K562 (cell line): ENCODE measurements at regions not wholly inside any gene's neighbourhood (a gene's known extent, or its start where the extent isn't known, plus 50 kb on each side); places are given as distances from the start of the nearest gene placed in this dataset.

Source experiments
- ATAC-seq: fragments of 200-7000 bp; cut with Tn5 transposase; 3 replicates; pipeline ENCODE4 v1.9.1; 2020; ENCODE audit warnings: moderate library complexity
- BruUV-seq: library from RNA; stranded (reverse); fragments of 400-500 nt; replicated peaks from 2 replicates; lab custom pipeline; 2021; lab: Mats Ljungman, UMichigan
- CTCF ChIA-PET: fragments of 300-600 bp; formaldehyde crosslinking; extraction: SDS; loops from one replicate; lab custom pipeline; 2021; ENCODE audit warnings: low intra/inter-chr PET ratio; lab: Yijun Ruan, JAX
- POLR2A ChIA-PET: fragments of 300-600, 350-650 bp; sonication (Branson Sonifier 250); formaldehyde crosslinking; extraction: SDS; loops from one replicate; lab custom pipeline; 2021; ENCODE audit warnings: antibody characterized with exemption, inconsistent platforms; lab: Yijun Ruan, JAX
- DNase-seq, 4 experiments: peaks; one replicate each; pipeline versions ENCODE4 v3.0.0 to v3.0.0-alpha.2; 2011 to 2018; ENCODE audit warnings: low spot score in 3 of 4, mixed read lengths in 3 of 4; ENCODE audit errors: extremely low read depth in 1 of 4
- FAIRE-seq: peaks from 2 replicates; lab custom pipeline; 2011; peaks lifted over from hg19 to GRCh38; lab: Jason Lieb, UNC
- H2AFZ ChIP-seq: 2 replicates; pipeline ENCODE4 v1.6.0; 2011; ENCODE audit warnings: low read depth, low read length, control low read depth, inconsistent platforms
- H3K27ac ChIP-seq: fragments of 200-600 bp; 3 replicates; pipeline ENCODE4 v1.8.0; 2011; ENCODE audit warnings: low read depth, mild to moderate bottlenecking, control low read depth, inconsistent platforms, low read length, moderate library complexity, mixed read lengths; ENCODE audit errors: extremely low read depth
- H3K27me3 ChIP-seq, 2 experiments: fragments of 300-600 bp in 1 of 2; 2 replicates in 1 of 2; 3 replicates in 1 of 2; pipeline versions ENCODE4 v1.6.0 to v1.8.0; 2011; ENCODE audit warnings: inconsistent platforms in 2 of 2, low read length in 2 of 2, mild to moderate bottlenecking in 1 of 2, mixed read lengths in 1 of 2, moderate library complexity in 1 of 2; ENCODE audit not compliant: control insufficient read depth in 2 of 2, insufficient read depth in 2 of 2
- H3K36me3 ChIP-seq: fragments of 300-600 bp; 3 replicates; pipeline ENCODE4 v1.8.0; 2011; ENCODE audit warnings: mild to moderate bottlenecking, low read length, inconsistent platforms; ENCODE audit not compliant: control insufficient read depth, insufficient read depth
- H3K4me1 ChIP-seq, 2 experiments: fragments of 200-600 bp in 1 of 2; replicated peaks in 1 of 2; 2 replicates in 1 of 2; 3 replicates in 1 of 2; pipeline versions ENCODE4 v1.5.1 to v1.8.0; 2011; ENCODE audit warnings: inconsistent platforms in 2 of 2, low read length in 2 of 2, mild to moderate bottlenecking in 1 of 2, mixed read lengths in 1 of 2, moderate library complexity in 1 of 2; ENCODE audit not compliant: control insufficient read depth in 2 of 2, insufficient read depth in 2 of 2
- H3K4me2 ChIP-seq: 2 replicates; pipeline ENCODE4 v1.6.1; 2011; ENCODE audit warnings: low read length, control low read depth, inconsistent platforms, mixed read lengths; ENCODE audit not compliant: insufficient read depth
- H3K4me3 ChIP-seq: fragments of 200-600 bp; sonication (generic), shearing (Covaris generic); 2 replicates; pipeline ENCODE4 v1.5.1; 2016; ENCODE audit warnings: control low read depth, inconsistent platforms
- H3K79me2 ChIP-seq: fragments of 200-600 bp; 3 replicates; pipeline ENCODE4 v1.8.0; 2011; ENCODE audit warnings: low read length, inconsistent platforms; ENCODE audit not compliant: control insufficient read depth, insufficient read depth
- H3K9ac ChIP-seq, 2 experiments: 2 replicates each; pipeline versions ENCODE4 v1.6.0 to v1.6.1; 2011; ENCODE audit warnings: low read depth in 2 of 2, low read length in 2 of 2, control low read depth in 1 of 2, inconsistent platforms in 1 of 2, mild to moderate bottlenecking in 1 of 2, mixed read lengths in 1 of 2; ENCODE audit not compliant: insufficient read depth in 1 of 2
- H3K9me1 ChIP-seq: one replicate; pipeline ENCODE4 v1.6.0; 2011; ENCODE audit warnings: inconsistent platforms, mild to moderate bottlenecking, low read length, moderate library complexity; ENCODE audit not compliant: control insufficient read depth, insufficient read depth
- H3K9me3 ChIP-seq: replicated peaks from 2 replicates; pipeline ENCODE4 v1.5.1; 2011; ENCODE audit warnings: low read depth, low read length, inconsistent platforms; ENCODE audit not compliant: control insufficient read depth, insufficient read depth
- H4K20me1 ChIP-seq: replicated peaks from 2 replicates; pipeline ENCODE4 v1.6.1; 2011; ENCODE audit warnings: low read length, inconsistent platforms, mixed read lengths; ENCODE audit not compliant: control insufficient read depth, insufficient read depth
- BACH1 ChIP-seq: fragments of 200-800 bp; sonication (Bioruptor generic); IDR thresholded peaks from 2 replicates; pipeline ENCODE4 v1.6.1; 2016; ENCODE audit warnings: missing genetic modification characterization, missing compliant biosample characterization
- BCOR ChIP-seq: fragments of 450-650 bp; IDR thresholded peaks from 2 replicates; pipeline ENCODE4 v1.6.1; 2016
- HNRNPK ChIP-seq: fragments of 200-400 bp; formaldehyde crosslinking; IDR thresholded peaks from one replicate; pipeline ENCODE4 v1.6.1; 2018; ENCODE audit warnings: mild to moderate bottlenecking, low read depth, low read length; ENCODE audit not compliant: poor library complexity, severe bottlenecking
- KDM1A ChIP-seq, 2 experiments: fragments of 450-650 bp; IDR thresholded peaks; 2 replicates each; pipeline ENCODE4 v1.6.1; 2016; ENCODE audit warnings: mild to moderate bottlenecking in 2 of 2
- MYC ChIP-seq, 2 experiments: fragments of 250-450 bp in 1 of 2; sonication (Bioruptor Pico) in 1 of 2; IDR thresholded peaks; 2 replicates each; pipeline versions ENCODE4 v1.5.1 to v1.6.1; 2012 to 2021; ENCODE audit warnings: low read depth in 2 of 2, borderline replicate concordance in 1 of 2, improper control_type of control experiment in 1 of 2, low read length in 1 of 2, mild to moderate bottlenecking in 1 of 2, moderate library complexity in 1 of 2
- NBN ChIP-seq: fragments of 450-650 bp; IDR thresholded peaks from 2 replicates; pipeline ENCODE4 v1.6.1; 2016; ENCODE audit warnings: low read depth, mild to moderate bottlenecking
- PPARD ChIP-seq: fragments of 250-450 bp; sonication (Bioruptor Pico); IDR thresholded peaks from 2 replicates; pipeline ENCODE4 v1.8.0; 2022; ENCODE audit warnings: inconsistent platforms, mild to moderate bottlenecking, moderate library complexity
- RB1 ChIP-seq: fragments of 450-650 bp; IDR thresholded peaks from 2 replicates; pipeline ENCODE4 v1.6.1; 2017; ENCODE audit warnings: low read depth, mild to moderate bottlenecking
- RBM25 ChIP-seq: fragments of 200-400 bp; formaldehyde crosslinking; IDR thresholded peaks from 2 replicates; pipeline ENCODE4 v1.6.1; 2018; ENCODE audit warnings: low read length, low read depth, moderate library complexity; ENCODE audit not compliant: severe bottlenecking
- SIX5 ChIP-seq, 2 experiments: IDR thresholded peaks; 2 replicates each; pipeline ENCODE4 v1.6.1; 2011; ENCODE audit warnings: low read length in 2 of 2, borderline replicate concordance in 1 of 2, low read depth in 1 of 2, mild to moderate bottlenecking in 1 of 2, moderate library complexity in 1 of 2; ENCODE audit not compliant: insufficient read depth in 1 of 2
- SMC3 ChIP-seq: conservative IDR thresholded peaks from 2 replicates; pipeline ENCODE4 v1.6.1; 2011; ENCODE audit warnings: low read depth, low read length, improper control_type of control experiment; ENCODE audit not compliant: insufficient read depth
- SPI1 ChIP-seq: IDR thresholded peaks from 2 replicates; pipeline ENCODE4 v1.6.1; 2011; ENCODE audit warnings: low read depth, low read length, control low read depth, borderline replicate concordance
- STAG1 ChIP-seq: sonication (generic); formaldehyde crosslinking; IDR thresholded peaks from 2 replicates; pipeline ENCODE4 v1.5.0; 2020; ENCODE audit warnings: missing genetic modification reagents, borderline replicate concordance
- ZFP36 ChIP-seq: fragments of 150-350 bp; IDR thresholded peaks from 2 replicates; pipeline ENCODE4 v1.6.1; 2018; ENCODE audit warnings: low read length, low read depth; ENCODE audit not compliant: partially characterized antibody
- ZNF77 ChIP-seq: fragments of 250-450 bp; sonication (Bioruptor Pico); IDR thresholded peaks from 2 replicates; pipeline ENCODE4 v1.5.0; 2020
- WGBS: fragments of 100-300 bp; shearing (Covaris generic); methylation state at CpG from one replicate; pipeline ENCODE4 v1.1.6; 2016; ENCODE audit warnings: low coverage, mixed read lengths; ENCODE audit not compliant: insufficient coverage; ENCODE audit errors: missing lambda C conversion rate; 5-methylcytosine and 5-hydroxymethylcytosine counted together
- in situ Hi-C: fragments of 300-500 bp; cut with MboI; formaldehyde crosslinking; loops from 4 replicates; pipeline ENCODE4 v1.15.0; 2018; ENCODE audit warnings: inconsistent platforms, mixed read lengths
- intact Hi-C: fragments of 100-400 bp; cut with micrococcal nuclease; formaldehyde crosslinking; loops from 2 replicates; pipeline ENCODE4 v1.14.2; 2022

DNA sequence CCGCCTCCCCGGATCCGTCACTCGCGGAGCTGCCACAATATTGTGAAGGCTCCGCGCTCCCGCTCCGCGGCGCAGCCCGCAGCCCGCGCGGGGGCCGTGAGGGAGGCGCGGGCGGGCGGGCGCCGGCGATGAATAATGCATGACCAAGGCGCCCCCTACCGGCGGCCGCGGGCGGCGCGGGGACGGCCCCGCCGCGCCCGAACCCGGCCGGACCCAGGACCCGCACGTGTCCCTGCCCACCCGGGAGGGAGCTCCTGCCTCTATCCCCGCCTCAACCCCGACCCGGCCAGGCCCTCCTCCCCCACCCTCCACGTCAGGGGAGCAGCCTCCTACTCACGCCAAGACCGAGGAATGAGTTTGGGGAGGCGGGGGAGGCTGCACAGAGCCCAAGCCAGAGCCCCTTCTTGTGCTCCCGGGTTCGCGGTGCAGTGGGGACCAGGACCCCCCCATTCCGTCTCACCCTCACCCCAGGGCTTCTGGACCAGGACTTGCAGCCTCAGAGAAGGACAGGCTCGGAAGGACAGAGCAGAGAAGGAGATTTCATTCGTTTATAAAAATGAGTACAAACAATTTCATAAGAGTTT lies 70.8 kb upstream of the CASZ1 start (continued):
- peak; percentile 32; the same call in 1 of the 2 replicates for TF ChIP-seq STAG1
- no peak for TF ChIP-seq NBN
- TF ChIP-seq MYC (IDR thresholded peaks at IDR 0.05; ENCODE audit: low read depth, low read length) = peak; percentile 33; the same call in 1 of the 2 replicates
- TF ChIP-seq MYC (CRISPR knock-in tag; IDR thresholded peaks at IDR 0.05; ENCODE audit: borderline replicate concordance, low read depth) = no peak
- TF ChIP-seq RB1 = peak; percentile 95
- TF ChIP-seq SIX5 (IDR thresholded peaks at IDR 0.05; ENCODE audit: borderline replicate concordance in 1 of 2, insufficient read depth in 1 of 2, low read depth in 1 of 2, low read length in 2 of 2) = no peak
- peak; percentile 74 for TF ChIP-seq SMC3
- no peak for TF ChIP-seq PPARD

DNA sequence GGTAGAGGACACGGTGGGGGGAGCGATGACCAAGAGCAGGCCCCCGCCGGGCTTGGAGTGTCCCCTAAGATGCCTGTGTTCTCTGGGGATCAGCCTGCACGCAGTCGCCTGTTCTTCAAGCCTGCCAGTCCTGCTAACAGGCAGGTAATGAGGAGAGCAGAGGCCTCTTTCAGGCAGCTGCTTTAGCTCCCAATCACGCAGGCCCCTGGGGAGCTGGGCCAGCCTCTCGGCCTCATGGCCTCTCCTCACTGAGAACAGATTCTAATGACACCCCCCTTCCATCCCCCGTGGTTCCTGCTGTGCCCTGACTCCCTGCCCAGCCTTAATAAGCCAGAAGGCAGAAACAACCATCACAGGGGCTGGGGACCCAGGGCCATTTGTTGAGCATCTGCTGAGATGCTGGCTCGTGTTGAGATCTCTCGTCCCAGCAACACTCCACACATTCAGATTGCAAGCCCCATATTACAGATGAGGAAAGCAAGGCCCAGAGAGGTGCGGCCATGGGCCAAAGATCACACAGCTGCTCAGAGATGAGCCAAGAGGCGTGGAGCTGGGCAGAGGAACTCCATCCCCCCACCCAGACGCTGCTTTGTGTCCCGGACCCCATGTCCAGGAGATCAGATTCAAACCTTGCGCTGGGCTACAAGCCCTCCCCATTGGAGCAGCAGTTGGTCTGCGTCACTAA lies 71.6 kb upstream of the CASZ1 start:
- ChIA-PET CTCF (interaction anchor here (1.0 to 2.1 kb wide), 3 partner anchors 350 to 361 kb away, joined by 6 to 15 read pairs (median 6); no protein-coding TSS in a partner anchor), POLR2A (interaction anchor here (1.1 kb wide), 1 partner anchor 17 kb away, joined by 3 read pairs; no protein-coding TSS in a partner anchor)
- Histone ChIP-seq H3K4me3 (no peak overlapping the region), H3K27ac (no peak overlapping the region), H3K9me1 (no peaks in the 10 kb centered on the region), H3K4me1 (peaks cover 0 to 13% of the 10 kb centered on the region in 2 experiments; a peak in 3 of 5 replicates), H3K79me2 (no peaks in the 10 kb centered on the region), H3K9me3 (no peaks in the 10 kb centered on the region), H3K9ac (no peak overlapping the region), H2AFZ (no peak overlapping the region), H3K27me3 (peaks cover 36 to 62% of the 10 kb centered on the region in 2 experiments), H3K36me3 (no peaks in the 10 kb centered on the region), H3K4me2 (no peak overlapping the region), H4K20me1 (peaks cover 17% of the 10 kb centered on the region)
- intact Hi-C loops (loop anchor here (1.0 to 10.0 kb wide), 4 partner anchors 41 to 439 kb away; no protein-coding TSS in a partner anchor), in situ Hi-C loops (loop anchor here (10.0 kb wide), 1 partner anchor 273 kb away; no protein-coding TSS in a partner anchor)
- BruUV-seq = no TSS peak
- peak; percentile 23 for FAIRE-seq
- no peak for ATAC-seq
- peak; percentile 30 for TF ChIP-seq RBM25
- no peak for TF ChIP-seq BACH1 (tag)
- peak; percentile 53; the same call in 1 of the 2 replicates for TF ChIP-seq BCOR
- no peak for TF ChIP-seq KDM1A (IDR thresholded peaks at IDR 0.05)
- TF ChIP-seq ZFP36 = peak; percentile 30
- TF ChIP-seq SPI1 = no peak
- no peak for TF ChIP-seq HNRNPK
- no peak for TF ChIP-seq ZNF77 (CRISPR knock-in tag)
- 6% methylated on average over 17 of the region's 17 CpGs for WGBS
- DNase-seq = no peak
